Neuronal stem cell (in vitro differentiated cells): ENCODE measurements at regions not wholly inside any gene's neighbourhood (a gene's known extent, or its start where the extent isn't known, plus 50 kb on each side); places are given as distances from the start of the nearest gene placed in this dataset.
A peak's percentile ranks its signal among the peaks of the same experiment; 100 is the strongest.

Source experiments
- DNase-seq: peaks from one replicate; pipeline ENCODE4 v3.0.0-alpha.2; 2013; ENCODE audit warnings: low spot score
- H2AFZ ChIP-seq: one replicate; pipeline ENCODE4 v1.6.1; 2013; ENCODE audit warnings: mild to moderate bottlenecking, low read length, inconsistent platforms
- H2AK5ac ChIP-seq: 2 replicates; pipeline ENCODE4 v1.6.1; 2013; ENCODE audit warnings: low read depth, mild to moderate bottlenecking, inconsistent platforms, low read length, moderate library complexity, mixed read lengths
- H2BK120ac ChIP-seq: 2 replicates; pipeline ENCODE4 v1.6.1; 2013; ENCODE audit warnings: low read depth, mild to moderate bottlenecking, inconsistent platforms, low read length, moderate library complexity, mixed read lengths
- H2BK12ac ChIP-seq: one replicate; pipeline ENCODE4 v1.6.1; 2013; ENCODE audit warnings: low read length, inconsistent platforms
- H2BK15ac ChIP-seq: 2 replicates; pipeline ENCODE4 v1.6.1; 2013; ENCODE audit warnings: mild to moderate bottlenecking, low read length, inconsistent platforms, mixed read lengths
- H2BK5ac ChIP-seq: one replicate; pipeline ENCODE4 v1.6.1; 2013; ENCODE audit warnings: inconsistent platforms, mild to moderate bottlenecking, low read length, moderate library complexity
- H3K14ac ChIP-seq: one replicate; pipeline ENCODE4 v1.6.1; 2013; ENCODE audit warnings: low read length, inconsistent platforms
- H3K18ac ChIP-seq: 2 replicates; pipeline ENCODE4 v1.6.1; 2013; ENCODE audit warnings: low read length, inconsistent platforms
- H3K23ac ChIP-seq: 2 replicates; pipeline ENCODE4 v1.6.1; 2013; ENCODE audit warnings: low read depth, mild to moderate bottlenecking, mixed read lengths, low read length, inconsistent platforms; ENCODE audit not compliant: poor library complexity
- H3K27ac ChIP-seq: replicated peaks from 3 replicates; pipeline ENCODE4 v1.5.1; 2013; ENCODE audit warnings: low read length, inconsistent platforms
- H3K27me3 ChIP-seq, 3 experiments: 2 replicates each; pipeline ENCODE4 v1.6.1; 2013; ENCODE audit warnings: low read length in 3 of 3, mild to moderate bottlenecking in 2 of 3, inconsistent platforms in 1 of 3, low read depth in 1 of 3, mixed read lengths in 1 of 3, moderate library complexity in 1 of 3; ENCODE audit not compliant: control insufficient read depth in 3 of 3, insufficient read depth in 3 of 3
- H3K36me3 ChIP-seq, 2 donors: replicated peaks in 1 of 2; 2 replicates each; pipeline ENCODE4 v1.6.1; 2013; ENCODE audit warnings: low read length in 2 of 2; ENCODE audit not compliant: control insufficient read depth in 2 of 2, insufficient read depth in 2 of 2
- H3K4ac ChIP-seq: 2 replicates; pipeline ENCODE4 v1.6.1; 2013; ENCODE audit warnings: inconsistent platforms, mild to moderate bottlenecking, low read length, moderate library complexity
- H3K4me1 ChIP-seq, 2 donors: 1 replicate in 1 of 2; 2 replicates in 1 of 2; pipeline ENCODE4 v1.6.1; 2013; ENCODE audit warnings: low read length in 2 of 2, low read depth in 1 of 2; ENCODE audit not compliant: control insufficient read depth in 2 of 2, insufficient read depth in 1 of 2
- H3K4me2 ChIP-seq: one replicate; pipeline ENCODE4 v1.6.1; 2013; ENCODE audit warnings: mild to moderate bottlenecking, low read length, inconsistent platforms; ENCODE audit not compliant: insufficient read depth, poor library complexity, severe bottlenecking
- H3K4me3 ChIP-seq, 2 donors: 2 replicates each; pipeline ENCODE4 v1.5.1; 2013; ENCODE audit warnings: low read length in 2 of 2, mild to moderate bottlenecking in 2 of 2, inconsistent platforms in 1 of 2, moderate library complexity in 1 of 2
- H3K79me1 ChIP-seq: one replicate; pipeline ENCODE4 v1.6.1; 2013; ENCODE audit warnings: low read depth, mild to moderate bottlenecking, inconsistent platforms, low read length, moderate library complexity
- H3K9ac ChIP-seq: one replicate; pipeline ENCODE4 v1.6.1; 2013; ENCODE audit warnings: mild to moderate bottlenecking, low read depth, low read length, inconsistent platforms; ENCODE audit not compliant: poor library complexity
- H3K9me3 ChIP-seq, 2 donors: replicated peaks in 1 of 2; 2 replicates each; pipeline versions ENCODE3 to v1.6.1; 2013; ENCODE audit warnings: low read length in 2 of 2, mild to moderate bottlenecking in 2 of 2, inconsistent platforms in 1 of 2, low read depth in 1 of 2, mixed read lengths in 1 of 2, moderate library complexity in 1 of 2; ENCODE audit not compliant: control insufficient read depth in 2 of 2, insufficient read depth in 1 of 2
- H4K8ac ChIP-seq: one replicate; pipeline ENCODE4 v1.6.1; 2013; ENCODE audit warnings: low read depth, mild to moderate bottlenecking, inconsistent platforms, low read length, moderate library complexity
- H4K91ac ChIP-seq: one replicate; pipeline ENCODE4 v1.6.1; 2013; ENCODE audit warnings: low read length, low read depth, mild to moderate bottlenecking, inconsistent platforms; ENCODE audit not compliant: poor library complexity
- WGBS, 2 donors: extraction: QIAGEN DNeasy Blood & Tissue Kit; methylation state at CpG; one replicate each; pipeline ENCODE4 v1.1.7; 2013; ENCODE audit warnings: missing lambda C conversion rate in 2 of 2, mixed read lengths in 1 of 2; ENCODE audit not compliant: insufficient read length in 2 of 2, insufficient replicate concordance in 1 of 2; ENCODE audit errors: extremely low coverage in 2 of 2; 5-methylcytosine and 5-hydroxymethylcytosine counted together

- Histone ChIP-seq H2BK15ac (no peak overlapping the region), H3K23ac (no peak overlapping the region), H3K36me3 (no peaks in the 10 kb centered on the region), H4K8ac (no peak overlapping the region), H3K14ac (no peak overlapping the region), H3K27me3 (no peaks in the 10 kb centered on the region), H3K4ac (no peak overlapping the region), H3K79me1 (no peaks in the 10 kb centered on the region), H3K9ac (no peak overlapping the region), H3K4me3 (no peak overlapping the region), H2AK5ac (no peak overlapping the region), H3K9me3 (no peaks in the 10 kb centered on the region), H2BK5ac (no peak overlapping the region), H3K27ac (no peak overlapping the region), H4K91ac (no peak overlapping the region), H3K18ac (no peak overlapping the region), H3K4me2 (no peak overlapping the region), H2BK120ac (no peak overlapping the region), H3K4me1 (no peaks in the 10 kb centered on the region), H2BK12ac (no peak overlapping the region), H2AFZ (no peak overlapping the region)
- DNase-seq: no peak
Observed at GRCh38 chr6:123733180-123733579, 70.5 kb upstream of the NKAIN2 start.

DNA sequence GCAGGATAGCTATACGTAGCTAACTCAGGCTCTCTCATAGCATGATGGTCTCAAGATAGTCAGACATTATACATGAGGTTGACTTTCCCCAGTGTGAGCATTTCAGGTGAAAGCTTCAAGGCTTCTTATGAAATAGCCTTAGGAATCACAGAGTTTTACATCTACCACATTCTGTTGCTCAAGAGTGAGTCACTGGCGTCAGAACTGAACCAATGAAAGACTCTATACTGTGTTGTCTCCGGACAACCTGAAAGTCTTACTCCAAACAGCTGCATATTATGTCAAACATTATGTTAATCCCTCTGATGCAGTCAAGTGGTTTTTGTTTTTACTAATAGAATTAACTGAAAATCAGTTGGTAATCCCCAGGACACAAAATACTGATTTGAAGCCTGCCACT, 79.8 kb upstream of the TRDN start:
- no peak overlapping the region for H3K4me3 ChIP-seq
- H3K27me3 ChIP-seq: no peaks in the 10 kb centered on the region
- no peak overlapping the region for H3K4me2 ChIP-seq
- no peak overlapping the region for H3K18ac ChIP-seq
- H3K14ac ChIP-seq: no peak overlapping the region
- no peak overlapping the region for H2BK15ac ChIP-seq
- H3K23ac ChIP-seq: no peak overlapping the region
- H3K9ac ChIP-seq: no peak overlapping the region
- H3K27ac ChIP-seq: no peak overlapping the region
- H4K8ac ChIP-seq: no peak overlapping the region
- H2AFZ ChIP-seq: peak overlapping the region; percentile 29
- no peak overlapping the region for H2BK5ac ChIP-seq
- peaks cover 2 to 13% of the 10 kb centered on the region in 2 donors for H3K9me3 ChIP-seq
- H3K4ac ChIP-seq: no peak overlapping the region
- no peak overlapping the region for H4K91ac ChIP-seq
- H3K4me1 ChIP-seq: peaks cover 0 to 1% of the 10 kb centered on the region in 2 donors
- H2AK5ac ChIP-seq: no peak overlapping the region
- WGBS, 2 donors: no CpG with 5 or more reads among the region's 3 CpGs
- H3K36me3 ChIP-seq: no peaks in the 10 kb centered on the region
- no peak overlapping the region for H2BK120ac ChIP-seq
- H2BK12ac ChIP-seq: no peak overlapping the region
- no peaks in the 10 kb centered on the region for H3K79me1 ChIP-seq
- no peak for DNase-seq

GRCh38 chr6:123715006-123715863, 78.5 kb upstream of the TRDN start:
- H3K79me1 ChIP-seq: no peaks in the 10 kb centered on the region
- no peak overlapping the region for H2BK12ac ChIP-seq
- no peaks in the 10 kb centered on the region for H3K27me3 ChIP-seq
- no peak overlapping the region for H3K4me3 ChIP-seq
- no peak overlapping the region for H3K4me2 ChIP-seq
- no peak overlapping the region for H2AK5ac ChIP-seq
- no peak overlapping the region for H2BK120ac ChIP-seq
- H3K36me3 ChIP-seq: no peaks in the 10 kb centered on the region
- no CpG with 5 or more reads among the region's 7 CpGs for WGBS, 2 donors
- peak overlapping the region; percentile 33 for H2AFZ ChIP-seq
- no peak overlapping the region for H3K23ac ChIP-seq
- H3K9me3 ChIP-seq: peaks cover 2 to 9% of the 10 kb centered on the region in 2 donors
- no peak overlapping the region for H4K8ac ChIP-seq
- H3K9ac ChIP-seq: no peak overlapping the region
- H3K27ac ChIP-seq: no peak overlapping the region
- H4K91ac ChIP-seq: no peak overlapping the region
- no peak overlapping the region for H3K14ac ChIP-seq
- H2BK5ac ChIP-seq: no peak overlapping the region
- H3K18ac ChIP-seq: no peak overlapping the region
- no peak overlapping the region for H3K4ac ChIP-seq
- peaks cover 0 to 1% of the 10 kb centered on the region in 2 donors for H3K4me1 ChIP-seq
- DNase-seq: peak; percentile 31
- no peak overlapping the region for H2BK15ac ChIP-seq

- Histone ChIP-seq H2BK120ac (no peak overlapping the region), H2AK5ac (no peak overlapping the region), H3K9ac (no peak overlapping the region), H2BK5ac (no peak overlapping the region), H3K18ac (no peak overlapping the region), H4K91ac (no peak overlapping the region), H3K14ac (no peak overlapping the region), H3K4me1 (no peaks in the 10 kb centered on the region), H2AFZ (no peak overlapping the region), H3K23ac (no peak overlapping the region), H3K79me1 (no peaks in the 10 kb centered on the region), H4K8ac (no peak overlapping the region), H3K4ac (no peak overlapping the region), H3K27ac (no peak overlapping the region), H2BK12ac (no peak overlapping the region), H3K36me3 (no peaks in the 10 kb centered on the region), H3K27me3 (no peaks in the 10 kb centered on the region), H2BK15ac (no peak overlapping the region), H3K4me3 (no peak overlapping the region), H3K9me3 (no peaks in the 10 kb centered on the region), H3K4me2 (no peak overlapping the region)
- WGBS, 2 donors: no CpG with 5 or more reads among the region's 3 CpGs
- DNase-seq: no peak
Observed at GRCh38 chr6:123712831-123713230, 76.1 kb upstream of the TRDN start.
